ENCODE measurements at regions not wholly inside any gene's neighbourhood (a gene's known extent, or its start where the extent isn't known, plus 50 kb on each side); places are given as distances from the start of the nearest gene placed in this dataset.

DNA sequence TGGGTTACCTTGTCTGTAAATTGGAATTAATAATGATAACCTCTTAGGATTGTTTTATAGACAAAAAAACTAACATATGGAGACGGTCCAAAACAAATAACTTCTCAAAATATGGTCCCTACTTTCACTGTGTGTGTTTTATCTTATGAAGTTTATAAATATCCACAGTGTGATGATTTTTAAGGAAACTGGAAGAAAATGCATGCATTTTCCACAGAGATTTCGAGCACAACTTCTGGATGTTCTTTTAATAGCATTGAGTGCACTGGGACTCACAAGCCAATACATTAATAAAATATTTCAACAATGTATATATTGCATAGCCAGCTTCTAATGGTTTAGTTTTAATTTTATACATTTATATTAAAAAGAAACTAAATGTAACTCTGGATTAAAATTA lies 87.9 kb upstream of the SPHKAP start:
- 43 to 60% methylated on average over 2 of the region's 2 CpGs for WGBS, 2 donors
- no peak for ATAC-seq
- TF ChIP-seq, protein P1, sequence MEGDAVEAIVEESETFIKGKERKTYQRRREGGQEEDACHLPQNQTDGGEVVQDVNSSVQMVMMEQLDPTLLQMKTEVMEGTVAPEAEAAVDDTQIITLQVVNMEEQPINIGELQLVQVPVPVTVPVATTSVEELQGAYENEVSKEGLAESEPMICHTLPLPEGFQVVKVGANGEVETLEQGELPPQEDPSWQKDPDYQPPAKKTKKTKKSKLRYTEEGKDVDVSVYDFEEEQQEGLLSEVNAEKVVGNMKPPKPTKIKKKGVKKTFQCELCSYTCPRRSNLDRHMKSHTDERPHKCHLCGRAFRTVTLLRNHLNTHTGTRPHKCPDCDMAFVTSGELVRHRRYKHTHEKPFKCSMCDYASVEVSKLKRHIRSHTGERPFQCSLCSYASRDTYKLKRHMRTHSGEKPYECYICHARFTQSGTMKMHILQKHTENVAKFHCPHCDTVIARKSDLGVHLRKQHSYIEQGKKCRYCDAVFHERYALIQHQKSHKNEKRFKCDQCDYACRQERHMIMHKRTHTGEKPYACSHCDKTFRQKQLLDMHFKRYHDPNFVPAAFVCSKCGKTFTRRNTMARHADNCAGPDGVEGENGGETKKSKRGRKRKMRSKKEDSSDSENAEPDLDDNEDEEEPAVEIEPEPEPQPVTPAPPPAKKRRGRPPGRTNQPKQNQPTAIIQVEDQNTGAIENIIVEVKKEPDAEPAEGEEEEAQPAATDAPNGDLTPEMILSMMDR (IDR thresholded peaks at IDR 0.05) = no peak
- TF ChIP-seq POLR2A (IDR thresholded peaks at IDR 0.05) = no peak
- no peak overlapping the region for H3K27ac ChIP-seq
- no peak overlapping the region for H3K4me3 ChIP-seq
- intact Hi-C loops (cut with DNase I) = no loop called here
- DNase-seq = no peak
- H3K4me1 ChIP-seq = no peaks in the 10 kb centered on the region
- no peaks in the 10 kb centered on the region for H3K36me3 ChIP-seq (replicated peaks in 1 of 2; ENCODE audit: insufficient read depth in 1 of 2, low read depth in 2 of 2)
- no peaks in the 10 kb centered on the region for H3K9me3 ChIP-seq
- no peaks in the 10 kb centered on the region for H3K27me3 ChIP-seq

DNA sequence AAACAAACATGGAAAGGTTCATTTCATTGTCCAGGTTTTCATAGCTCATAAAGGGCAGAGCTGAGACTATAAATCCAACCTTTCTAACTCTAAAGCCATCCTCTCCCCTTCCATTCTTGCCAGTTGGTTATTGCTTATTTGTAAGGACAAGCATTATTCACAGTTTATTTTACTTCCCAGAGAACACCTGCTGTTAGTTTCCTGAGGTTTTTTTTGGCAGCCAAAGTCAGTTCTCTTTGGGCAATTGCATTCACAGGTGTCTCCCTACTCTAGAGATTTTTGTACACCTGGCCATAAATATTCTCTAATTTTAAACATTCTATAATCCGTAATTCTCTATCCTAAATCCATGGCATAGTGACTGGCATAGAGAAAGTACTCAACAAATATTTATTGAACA lies 87.3 kb upstream of the SPHKAP start:
- no peak for TF ChIP-seq POLR2A (IDR thresholded peaks at IDR 0.05)
- TF ChIP-seq, protein P1 (IDR thresholded peaks at IDR 0.05) = no peak
- intact Hi-C loops (cut with DNase I) = no loop called here
- H3K27me3 ChIP-seq = no peaks in the 10 kb centered on the region
- H3K4me3 ChIP-seq = no peak overlapping the region
- no peaks in the 10 kb centered on the region for H3K9me3 ChIP-seq
- no peak overlapping the region for H3K27ac ChIP-seq
- DNase-seq (no peak), ATAC-seq (no peak)
- H3K4me1 ChIP-seq = no peaks in the 10 kb centered on the region
- no peaks in the 10 kb centered on the region for H3K36me3 ChIP-seq (replicated peaks in 1 of 2; ENCODE audit: insufficient read depth in 1 of 2, low read depth in 2 of 2)
- WGBS, 2 donors = 24 to 43% methylated on average over 1 of the region's 1 CpG

DNA sequence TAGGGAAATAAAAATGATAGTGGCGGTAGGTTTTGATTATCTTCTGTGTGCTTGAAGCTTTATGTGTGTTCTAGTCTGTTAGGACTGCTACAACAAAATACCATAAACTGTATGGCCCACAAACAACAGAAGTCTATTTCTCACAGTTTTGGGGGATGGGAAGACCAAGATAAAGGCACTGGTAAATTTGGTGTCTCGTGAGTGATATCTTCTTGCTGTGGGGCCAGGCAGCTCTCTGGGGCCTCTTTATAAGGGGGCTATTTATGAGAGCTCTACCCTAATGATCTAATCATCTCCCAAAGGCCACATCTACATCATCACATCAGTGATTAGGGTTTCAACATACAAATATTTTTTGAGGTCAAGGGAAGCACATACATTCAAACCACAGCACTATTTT lies 86.8 kb upstream of the SPHKAP start:
- H3K27me3 ChIP-seq = no peaks in the 10 kb centered on the region
- intact Hi-C loops (cut with DNase I) = no loop called here
- no peak for ATAC-seq
- H3K9me3 ChIP-seq = no peaks in the 10 kb centered on the region
- no peaks in the 10 kb centered on the region for H3K36me3 ChIP-seq (replicated peaks in 1 of 2; ENCODE audit: insufficient read depth in 1 of 2, low read depth in 2 of 2)
- TF ChIP-seq POLR2A (IDR thresholded peaks at IDR 0.05) = no peak
- H3K4me3 ChIP-seq = no peak overlapping the region
- H3K27ac ChIP-seq = no peak overlapping the region
- 77 to 86% methylated on average over 2 of the region's 2 CpGs for WGBS, 2 donors
- DNase-seq = no peak
- H3K4me1 ChIP-seq = no peaks in the 10 kb centered on the region

DNA sequence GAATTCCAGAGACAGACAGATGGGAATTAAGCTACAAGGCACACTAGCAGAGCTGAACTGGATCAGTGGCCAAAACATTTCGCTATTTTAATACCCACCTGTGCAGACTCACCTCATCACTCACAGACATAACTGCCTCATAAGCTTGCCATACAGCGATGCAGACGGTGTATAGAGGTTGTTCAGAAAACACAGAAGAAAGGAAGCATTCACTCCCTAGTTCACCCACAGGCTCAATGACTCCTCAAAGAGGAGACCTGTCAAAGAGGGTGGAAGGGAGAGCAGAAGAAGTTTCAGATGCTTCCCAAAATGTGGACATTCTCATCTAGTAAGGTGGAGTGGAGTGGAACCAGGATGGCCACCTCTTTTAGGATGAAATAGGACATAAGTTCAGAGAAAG lies 81.7 kb upstream of the SPHKAP start:
- no peaks in the 10 kb centered on the region for H3K27me3 ChIP-seq
- ATAC-seq = no peak

DNA sequence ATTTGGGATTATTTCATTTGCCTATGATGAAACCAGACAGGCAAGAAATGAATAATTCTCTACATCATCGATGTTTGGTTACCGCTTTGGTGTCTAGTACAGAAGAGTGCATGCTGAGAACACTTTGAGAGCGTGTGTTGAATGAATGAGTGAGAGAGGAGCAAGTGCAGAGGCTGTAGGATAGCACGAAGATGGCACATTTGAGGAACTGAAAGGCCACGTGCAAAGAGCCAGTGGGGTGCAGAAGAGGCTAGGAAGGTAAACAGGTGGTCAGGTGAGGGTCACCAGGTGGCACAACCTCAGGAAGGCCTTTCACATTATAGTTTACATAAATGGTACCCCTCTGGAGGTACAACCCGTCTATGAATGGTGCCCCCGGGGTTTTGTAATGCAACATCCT lies 80.1 kb upstream of the SPHKAP start:
- DNase-seq (no peak), ATAC-seq (no peak)
- Histone ChIP-seq H3K27me3 (no peaks in the 10 kb centered on the region), H3K4me3 (no peak overlapping the region), H3K27ac (no peak overlapping the region), H3K36me3 (replicated peaks in 1 of 2; ENCODE audit: insufficient read depth in 1 of 2, low read depth in 2 of 2) (no peaks in the 10 kb centered on the region), H3K9me3 (no peaks in the 10 kb centered on the region), H3K4me1 (no peaks in the 10 kb centered on the region)
- intact Hi-C loops (cut with DNase I) = no loop called here
- whole genome bisulfite sequencing, 2 donors = 77 to 78% methylated on average over 7 of the region's 7 CpGs
- TF ChIP-seq, protein P1 (IDR thresholded peaks at IDR 0.05) = no peak
- no peak for TF ChIP-seq POLR2A (IDR thresholded peaks at IDR 0.05)

More for the DNA sequence above, 81.7 kb upstream of the SPHKAP start:
- no peak for DNase-seq
- Histone ChIP-seq H3K27ac (no peak overlapping the region), H3K4me3 (no peak overlapping the region), H3K36me3 (replicated peaks in 1 of 2; ENCODE audit: insufficient read depth in 1 of 2, low read depth in 2 of 2) (no peaks in the 10 kb centered on the region), H3K4me1 (no peaks in the 10 kb centered on the region), H3K9me3 (no peaks in the 10 kb centered on the region)
- 92 to 98% methylated on average over 3 of the region's 3 CpGs for WGBS, 2 donors
- TF ChIP-seq, protein P1 (IDR thresholded peaks at IDR 0.05) = no peak
- no peak for TF ChIP-seq POLR2A (IDR thresholded peaks at IDR 0.05)
- intact Hi-C loops (cut with DNase I) = no loop called here

All from body of pancreas (tissue), 4 donors.